ENCODE measurements at regions not wholly inside any gene's neighbourhood (a gene's known extent, or its start where the extent isn't known, plus 50 kb on each side); places are given as distances from the start of the nearest gene placed in this dataset.

DNA sequence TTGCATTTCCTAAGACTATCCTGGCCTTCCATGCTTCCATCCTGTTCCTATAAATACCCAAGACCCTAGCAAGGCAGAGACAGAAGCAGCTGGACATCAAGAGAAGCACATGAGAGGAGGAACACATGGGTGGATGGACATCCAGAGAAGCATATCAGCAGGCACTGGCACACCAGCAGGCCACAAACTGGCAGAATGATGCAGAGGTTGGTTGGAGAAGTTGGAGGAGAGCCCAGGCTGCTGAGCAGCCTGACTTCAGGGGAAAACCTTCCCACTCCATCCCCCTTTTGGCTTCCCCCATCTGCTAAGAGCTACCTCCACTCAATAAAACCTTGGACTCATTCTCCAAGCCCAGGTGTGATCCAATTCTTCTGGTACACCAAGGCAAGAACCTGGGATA, 332.5 kb downstream of the FRK start:
- no peak overlapping the region for H3K9ac ChIP-seq (ENCODE audit: low read length)
- Mint-ChIP-seq H3K27me3 (ENCODE audit: low read depth, unreplicated experiment) (no peaks in the 10 kb centered on the region), H3K27ac (ENCODE audit: unreplicated experiment) (no peak overlapping the region), H3K9me3 (ENCODE audit: unreplicated experiment) (no peaks in the 10 kb centered on the region), H3K36me3 (ENCODE audit: low read depth, unreplicated experiment) (no peaks in the 10 kb centered on the region), H3K4me1 (ENCODE audit: low read depth, unreplicated experiment) (peaks cover 6% of the 10 kb centered on the region), H3K4me3 (ENCODE audit: unreplicated experiment) (no peak overlapping the region)
- no peaks in the 10 kb centered on the region for H3K27me3 ChIP-seq (ENCODE audit: insufficient read depth, low read length)
- H3K36me3 ChIP-seq (ENCODE audit: insufficient read depth, low read length): no peaks in the 10 kb centered on the region
- no peaks in the 10 kb centered on the region for H3K79me2 ChIP-seq (ENCODE audit: insufficient read depth, low read length)
- no peak for TF ChIP-seq EZH2 (IDR thresholded peaks at IDR 0.05; ENCODE audit: insufficient read depth, low read length)
- TF ChIP-seq, protein P1, sequence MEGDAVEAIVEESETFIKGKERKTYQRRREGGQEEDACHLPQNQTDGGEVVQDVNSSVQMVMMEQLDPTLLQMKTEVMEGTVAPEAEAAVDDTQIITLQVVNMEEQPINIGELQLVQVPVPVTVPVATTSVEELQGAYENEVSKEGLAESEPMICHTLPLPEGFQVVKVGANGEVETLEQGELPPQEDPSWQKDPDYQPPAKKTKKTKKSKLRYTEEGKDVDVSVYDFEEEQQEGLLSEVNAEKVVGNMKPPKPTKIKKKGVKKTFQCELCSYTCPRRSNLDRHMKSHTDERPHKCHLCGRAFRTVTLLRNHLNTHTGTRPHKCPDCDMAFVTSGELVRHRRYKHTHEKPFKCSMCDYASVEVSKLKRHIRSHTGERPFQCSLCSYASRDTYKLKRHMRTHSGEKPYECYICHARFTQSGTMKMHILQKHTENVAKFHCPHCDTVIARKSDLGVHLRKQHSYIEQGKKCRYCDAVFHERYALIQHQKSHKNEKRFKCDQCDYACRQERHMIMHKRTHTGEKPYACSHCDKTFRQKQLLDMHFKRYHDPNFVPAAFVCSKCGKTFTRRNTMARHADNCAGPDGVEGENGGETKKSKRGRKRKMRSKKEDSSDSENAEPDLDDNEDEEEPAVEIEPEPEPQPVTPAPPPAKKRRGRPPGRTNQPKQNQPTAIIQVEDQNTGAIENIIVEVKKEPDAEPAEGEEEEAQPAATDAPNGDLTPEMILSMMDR (IDR thresholded peaks at IDR 0.05; ENCODE audit: insufficient read depth, low read depth, low read length): no peak
- no peak for FAIRE-seq
- H3K27ac ChIP-seq (ENCODE audit: low read depth, low read length): no peak overlapping the region
- DNase-seq (ENCODE audit: low read depth): no peak
- H3K4me3 ChIP-seq (ENCODE audit: insufficient read depth, low read depth, low read length): no peak overlapping the region
- H3K4me1 ChIP-seq (ENCODE audit: insufficient read depth, low read length): no peaks in the 10 kb centered on the region
- no peak overlapping the region for H3K4me2 ChIP-seq (ENCODE audit: low read length)
- no peaks in the 10 kb centered on the region for H4K20me1 ChIP-seq (ENCODE audit: insufficient read depth, low read length)
- no peaks in the 10 kb centered on the region for H3K9me3 ChIP-seq (ENCODE audit: insufficient read depth, low read depth, low read length)
- no peak overlapping the region for H2AFZ ChIP-seq (ENCODE audit: low read depth, low read length)

DNA sequence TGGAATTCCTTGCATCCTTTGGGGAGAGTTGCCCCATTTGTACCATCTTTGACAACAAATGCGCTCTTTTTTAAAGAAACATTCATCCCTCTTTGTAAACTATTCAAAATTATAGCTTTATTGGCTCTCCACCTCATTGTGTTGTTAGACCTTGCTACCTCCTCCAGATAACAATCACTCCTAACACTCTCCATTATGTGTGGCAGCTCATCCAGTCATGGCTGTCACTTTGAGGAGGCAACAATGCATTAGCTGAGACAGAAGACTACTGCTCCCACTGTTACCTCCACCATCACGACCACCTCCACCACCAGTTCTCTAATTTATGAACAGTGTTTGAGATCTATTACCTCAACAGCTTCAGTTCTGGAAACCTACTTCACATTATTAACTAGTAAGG, 339.1 kb downstream of the FRK start:
- H3K79me2 ChIP-seq (ENCODE audit: insufficient read depth, low read length): no peaks in the 10 kb centered on the region
- H3K36me3 Mint-ChIP-seq (ENCODE audit: low read depth, unreplicated experiment): no peaks in the 10 kb centered on the region
- no peak overlapping the region for H2AFZ ChIP-seq (ENCODE audit: low read depth, low read length)
- H3K9ac ChIP-seq (ENCODE audit: low read length): no peak overlapping the region
- H3K27ac ChIP-seq (ENCODE audit: low read depth, low read length): no peak overlapping the region
- H3K36me3 ChIP-seq (ENCODE audit: insufficient read depth, low read length): no peaks in the 10 kb centered on the region
- H3K4me3 Mint-ChIP-seq (ENCODE audit: unreplicated experiment): no peak overlapping the region
- FAIRE-seq (no peak), DNase-seq (ENCODE audit: low read depth) (no peak)
- no peak overlapping the region for H3K4me2 ChIP-seq (ENCODE audit: low read length)
- H3K4me3 ChIP-seq (ENCODE audit: insufficient read depth, low read depth, low read length): no peak overlapping the region
- H3K27me3 ChIP-seq (ENCODE audit: insufficient read depth, low read length): no peaks in the 10 kb centered on the region
- H3K4me1 ChIP-seq (ENCODE audit: insufficient read depth, low read length): no peaks in the 10 kb centered on the region
- H3K27me3 Mint-ChIP-seq (ENCODE audit: low read depth, unreplicated experiment): peaks cover 3% of the 10 kb centered on the region
- H4K20me1 ChIP-seq (ENCODE audit: insufficient read depth, low read length): no peaks in the 10 kb centered on the region
- H3K9me3 ChIP-seq (ENCODE audit: insufficient read depth, low read depth, low read length): no peaks in the 10 kb centered on the region
- no peaks in the 10 kb centered on the region for H3K9me3 Mint-ChIP-seq (ENCODE audit: unreplicated experiment)
- H3K27ac Mint-ChIP-seq (ENCODE audit: unreplicated experiment): no peak overlapping the region
- H3K4me1 Mint-ChIP-seq (ENCODE audit: low read depth, unreplicated experiment): no peaks in the 10 kb centered on the region
- no peak for TF ChIP-seq EZH2 (IDR thresholded peaks at IDR 0.05; ENCODE audit: insufficient read depth, low read length)
- TF ChIP-seq, protein P1 (IDR thresholded peaks at IDR 0.05; ENCODE audit: insufficient read depth, low read depth, low read length): no peak

DNA sequence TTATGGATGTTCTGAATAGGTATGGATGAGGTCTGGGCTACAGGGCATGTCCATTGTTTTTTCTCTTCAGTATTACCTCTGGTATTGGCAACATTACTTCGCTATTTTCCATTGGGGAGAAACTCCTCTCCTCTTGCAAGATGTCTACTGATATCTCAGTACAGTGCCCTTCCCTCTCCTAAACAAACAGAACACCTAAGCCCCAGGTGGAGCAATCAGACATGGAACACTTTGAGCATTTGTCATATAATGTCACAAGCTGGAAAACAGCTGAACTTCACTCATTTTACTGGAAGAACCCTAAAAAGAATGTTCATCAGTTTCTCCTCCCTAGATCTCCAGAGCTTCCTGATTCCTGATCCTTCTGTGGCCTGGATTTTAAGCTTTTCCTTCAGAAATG, 339.8 kb downstream of the FRK start:
- no peaks in the 10 kb centered on the region for H3K4me1 ChIP-seq (ENCODE audit: insufficient read depth, low read length)
- H2AFZ ChIP-seq (ENCODE audit: low read depth, low read length): no peak overlapping the region
- Mint-ChIP-seq H3K4me1 (ENCODE audit: low read depth, unreplicated experiment) (no peaks in the 10 kb centered on the region), H3K4me3 (ENCODE audit: unreplicated experiment) (no peak overlapping the region), H3K27me3 (ENCODE audit: low read depth, unreplicated experiment) (peaks cover 3% of the 10 kb centered on the region), H3K9me3 (ENCODE audit: unreplicated experiment) (no peaks in the 10 kb centered on the region), H3K27ac (ENCODE audit: unreplicated experiment) (no peak overlapping the region), H3K36me3 (ENCODE audit: low read depth, unreplicated experiment) (no peaks in the 10 kb centered on the region)
- FAIRE-seq (no peak), DNase-seq (ENCODE audit: low read depth) (no peak)
- no peak overlapping the region for H3K9ac ChIP-seq (ENCODE audit: low read length)
- no peak for TF ChIP-seq EZH2 (IDR thresholded peaks at IDR 0.05; ENCODE audit: insufficient read depth, low read length)
- TF ChIP-seq, protein P1 (IDR thresholded peaks at IDR 0.05; ENCODE audit: insufficient read depth, low read depth, low read length): no peak
- H3K79me2 ChIP-seq (ENCODE audit: insufficient read depth, low read length): no peaks in the 10 kb centered on the region
- no peaks in the 10 kb centered on the region for H3K27me3 ChIP-seq (ENCODE audit: insufficient read depth, low read length)
- H3K4me3 ChIP-seq (ENCODE audit: insufficient read depth, low read depth, low read length): no peak overlapping the region
- no peaks in the 10 kb centered on the region for H4K20me1 ChIP-seq (ENCODE audit: insufficient read depth, low read length)
- no peaks in the 10 kb centered on the region for H3K36me3 ChIP-seq (ENCODE audit: insufficient read depth, low read length)
- H3K27ac ChIP-seq (ENCODE audit: low read depth, low read length): no peak overlapping the region
- H3K4me2 ChIP-seq (ENCODE audit: low read length): no peak overlapping the region
- H3K9me3 ChIP-seq (ENCODE audit: insufficient read depth, low read depth, low read length): no peaks in the 10 kb centered on the region

All from astrocyte (in vitro differentiated cells and primary cell).